ENCODE measurements at regions not wholly inside any gene's neighbourhood (a gene's known extent, or its start where the extent isn't known, plus 50 kb on each side); places are given as distances from the start of the nearest gene placed in this dataset.
"Not testable (repeated sequence)": the region's sequence is repeated elsewhere in the genome, so short reads cannot be mapped to it uniquely, and the experiment has no call there.

- in situ Hi-C loops (cut with MboI; ENCODE audit: low sequenced_read_pairs): no loop called here
- no peaks in the 10 kb centered on the region for H3K36me3 ChIP-seq (replicated peaks)
- H3K9me3 ChIP-seq: 0 out of 2 replicates have a peak, but pooled peaks cover 2% of the 10 kb centered on the region
- H3K27me3 ChIP-seq (ENCODE audit: low read depth): no peaks in the 10 kb centered on the region; the same call in 1 of the 2 replicates
- H3K4me3 ChIP-seq: no peak overlapping the region
- no peak for DNase-seq (ENCODE audit: low spot score in 2 of 2)
- H3K4me1 ChIP-seq: no peaks in the 10 kb centered on the region
Observed at GRCh38 chr5:145536133-145536532, 299.0 kb downstream of the PRELID2 start.

- no peak overlapping the region for H3K4me3 ChIP-seq
- no peaks in the 10 kb centered on the region for H3K9me3 ChIP-seq
- H3K36me3 ChIP-seq (replicated peaks): no peaks in the 10 kb centered on the region
- no peak for DNase-seq (ENCODE audit: low spot score in 2 of 2)
- no peaks in the 10 kb centered on the region; the same call in 1 of the 2 replicates for H3K27me3 ChIP-seq (ENCODE audit: low read depth)
- H3K4me1 ChIP-seq: no peaks in the 10 kb centered on the region
- in situ Hi-C loops (cut with MboI; ENCODE audit: low sequenced_read_pairs): no loop called here
Observed at GRCh38 chr5:145531038-145531734, 304.0 kb downstream of the PRELID2 start.

- no peaks in the 10 kb centered on the region for H3K9me3 ChIP-seq
- H3K27me3 ChIP-seq (ENCODE audit: low read depth): no peaks in the 10 kb centered on the region
- H3K36me3 ChIP-seq (replicated peaks): no peaks in the 10 kb centered on the region
- in situ Hi-C loops (cut with MboI; ENCODE audit: low sequenced_read_pairs): no loop called here
- H3K4me1 ChIP-seq: no peaks in the 10 kb centered on the region
- no peak overlapping the region for H3K4me3 ChIP-seq
- no peak for DNase-seq (ENCODE audit: low spot score in 2 of 2)
Observed at GRCh38 chr5:145521523-145521922, 313.6 kb downstream of the PRELID2 start.

- H3K36me3 ChIP-seq (replicated peaks): no peaks in the 10 kb centered on the region
- no peak overlapping the region for H3K4me3 ChIP-seq
- DNase-seq (ENCODE audit: low spot score in 2 of 2): no peak
- no peaks in the 10 kb centered on the region for H3K4me1 ChIP-seq
- H3K27me3 ChIP-seq (ENCODE audit: low read depth): no peaks in the 10 kb centered on the region
- in situ Hi-C loops (cut with MboI; ENCODE audit: low sequenced_read_pairs): no loop called here
- H3K9me3 ChIP-seq: no peaks in the 10 kb centered on the region
Observed at GRCh38 chr5:145521066-145521465, 314.1 kb downstream of the PRELID2 start.

GRCh38 chr5:145520335-145520734 is 314.8 kb downstream of the PRELID2 start:
- no peak for DNase-seq (ENCODE audit: low spot score in 2 of 2)
- Histone ChIP-seq H3K36me3 (replicated peaks) (no peaks in the 10 kb centered on the region), H3K4me3 (no peak overlapping the region), H3K27me3 (ENCODE audit: low read depth) (no peaks in the 10 kb centered on the region), H3K9me3 (no peaks in the 10 kb centered on the region), H3K4me1 (no peaks in the 10 kb centered on the region)
- in situ Hi-C loops (cut with MboI; ENCODE audit: low sequenced_read_pairs): no loop called here

- H3K27me3 ChIP-seq (ENCODE audit: low read depth): not testable (repeated sequence)
Observed at GRCh38 chr5:145517588-145517987, 317.6 kb downstream of the PRELID2 start.

GRCh38 chr5:145511351-145511750 is 323.8 kb downstream of the PRELID2 start:
- Histone ChIP-seq H3K36me3 (replicated peaks) (no peaks in the 10 kb centered on the region), H3K9me3 (no peaks in the 10 kb centered on the region), H3K27me3 (ENCODE audit: low read depth) (no peaks in the 10 kb centered on the region), H3K4me1 (no peaks in the 10 kb centered on the region), H3K4me3 (no peak overlapping the region)
- in situ Hi-C loops (cut with MboI; ENCODE audit: low sequenced_read_pairs): no loop called here
- DNase-seq (ENCODE audit: low spot score in 2 of 2): no peak

More at GRCh38 chr5:145517588-145517987, 317.6 kb downstream of the PRELID2 start:
- DNase-seq (ENCODE audit: low spot score in 2 of 2); H3K4me3 ChIP-seq; H3K4me1 ChIP-seq; H3K9me3 ChIP-seq; H3K36me3 ChIP-seq (replicated peaks); in situ Hi-C loops (cut with MboI; ENCODE audit: low sequenced_read_pairs): not testable (repeated sequence)

- no peaks in the 10 kb centered on the region for H3K4me1 ChIP-seq
- no peaks in the 10 kb centered on the region for H3K36me3 ChIP-seq (replicated peaks)
- no peaks in the 10 kb centered on the region for H3K9me3 ChIP-seq
- H3K27me3 ChIP-seq (ENCODE audit: low read depth): no peaks in the 10 kb centered on the region
- H3K4me3 ChIP-seq: no peak overlapping the region
- in situ Hi-C loops (cut with MboI; ENCODE audit: low sequenced_read_pairs): no loop called here
- no peak for DNase-seq (ENCODE audit: low spot score in 2 of 2)
Observed at GRCh38 chr5:145510769-145511168, 324.4 kb downstream of the PRELID2 start.

- no peak for DNase-seq (ENCODE audit: low spot score in 2 of 2)
- H3K4me3 ChIP-seq: no peak overlapping the region
- no peaks in the 10 kb centered on the region for H3K4me1 ChIP-seq
- H3K27me3 ChIP-seq (ENCODE audit: low read depth): no peaks in the 10 kb centered on the region
- in situ Hi-C loops (cut with MboI; ENCODE audit: low sequenced_read_pairs): no loop called here
- H3K36me3 ChIP-seq (replicated peaks): no peaks in the 10 kb centered on the region
- no peaks in the 10 kb centered on the region for H3K9me3 ChIP-seq
Observed at GRCh38 chr5:145510324-145510723, 324.8 kb downstream of the PRELID2 start.

- Histone ChIP-seq H3K9me3 (no peaks in the 10 kb centered on the region), H3K4me1 (no peaks in the 10 kb centered on the region), H3K27me3 (ENCODE audit: low read depth) (no peaks in the 10 kb centered on the region), H3K36me3 (replicated peaks) (no peaks in the 10 kb centered on the region), H3K4me3 (no peak overlapping the region)
- no peak for DNase-seq (ENCODE audit: low spot score in 2 of 2)
- in situ Hi-C loops (cut with MboI; ENCODE audit: low sequenced_read_pairs): no loop called here
Observed at GRCh38 chr5:145509336-145510136, 325.6 kb downstream of the PRELID2 start.

GRCh38 chr5:145506185-145506850 is 328.8 kb downstream of the PRELID2 start:
- DNase-seq (ENCODE audit: low spot score in 2 of 2): no peak
- Histone ChIP-seq H3K4me3 (no peak overlapping the region), H3K4me1 (no peaks in the 10 kb centered on the region), H3K27me3 (ENCODE audit: low read depth) (no peaks in the 10 kb centered on the region), H3K9me3 (no peaks in the 10 kb centered on the region), H3K36me3 (replicated peaks) (no peaks in the 10 kb centered on the region)
- in situ Hi-C loops (cut with MboI; ENCODE audit: low sequenced_read_pairs): no loop called here

GRCh38 chr5:145502906-145503305 is 332.2 kb downstream of the PRELID2 start:
- no peaks in the 10 kb centered on the region for H3K9me3 ChIP-seq
- peaks cover 9% of the 10 kb centered on the region; the same call in 1 of the 2 replicates for H3K4me1 ChIP-seq
- no peak overlapping the region for H3K4me3 ChIP-seq
- in situ Hi-C loops (cut with MboI; ENCODE audit: low sequenced_read_pairs): no loop called here
- H3K27me3 ChIP-seq (ENCODE audit: low read depth): no peaks in the 10 kb centered on the region
- DNase-seq (ENCODE audit: low spot score in 2 of 2): no peak
- no peaks in the 10 kb centered on the region for H3K36me3 ChIP-seq (replicated peaks)

GRCh38 chr5:145500710-145501109 is 334.4 kb downstream of the PRELID2 start:
- H3K4me1 ChIP-seq: peaks cover 9% of the 10 kb centered on the region; the same call in 1 of the 2 replicates
- no peaks in the 10 kb centered on the region for H3K9me3 ChIP-seq
- in situ Hi-C loops (cut with MboI; ENCODE audit: low sequenced_read_pairs): no loop called here
- no peak for DNase-seq (ENCODE audit: low spot score in 2 of 2)
- H3K27me3 ChIP-seq (ENCODE audit: low read depth): no peaks in the 10 kb centered on the region
- H3K36me3 ChIP-seq (replicated peaks): no peaks in the 10 kb centered on the region
- no peak overlapping the region for H3K4me3 ChIP-seq

GRCh38 chr5:145499483-145499882 is 335.7 kb downstream of the PRELID2 start:
- in situ Hi-C loops (cut with MboI; ENCODE audit: low sequenced_read_pairs): no loop called here
- Histone ChIP-seq H3K4me3 (no peak overlapping the region), H3K36me3 (replicated peaks) (no peaks in the 10 kb centered on the region), H3K27me3 (ENCODE audit: low read depth) (no peaks in the 10 kb centered on the region), H3K4me1 (peaks cover 9% of the 10 kb centered on the region; the same call in 1 of the 2 replicates), H3K9me3 (no peaks in the 10 kb centered on the region)
- DNase-seq (ENCODE audit: low spot score in 2 of 2): peak; percentile 18 to 34
